K562 (cell line): ENCODE measurements at regions not wholly inside any gene's neighbourhood (a gene's known extent, or its start where the extent isn't known, plus 50 kb on each side); places are given as distances from the start of the nearest gene placed in this dataset.

Experiments used
- ATAC-seq: fragments of 200-7000 bp; cut with Tn5 transposase; 3 replicates; pipeline ENCODE4 v1.9.1; 2020; ENCODE audit warnings: moderate library complexity
- BruUV-seq: library from RNA; stranded (reverse); fragments of 400-500 nt; replicated peaks from 2 replicates; lab custom pipeline; 2021; lab: Mats Ljungman, UMichigan
- CTCF ChIA-PET: fragments of 300-600 bp; formaldehyde crosslinking; extraction: SDS; loops from one replicate; lab custom pipeline; 2021; ENCODE audit warnings: low intra/inter-chr PET ratio; lab: Yijun Ruan, JAX
- POLR2A ChIA-PET: fragments of 300-600, 350-650 bp; sonication (Branson Sonifier 250); formaldehyde crosslinking; extraction: SDS; loops from one replicate; lab custom pipeline; 2021; ENCODE audit warnings: antibody characterized with exemption, inconsistent platforms; lab: Yijun Ruan, JAX
- DNase-seq, 4 experiments: peaks; one replicate each; pipeline versions ENCODE4 v3.0.0 to v3.0.0-alpha.2; 2011 to 2018; ENCODE audit warnings: low spot score in 3 of 4, mixed read lengths in 3 of 4; ENCODE audit errors: extremely low read depth in 1 of 4
- FAIRE-seq: peaks from 2 replicates; lab custom pipeline; 2011; peaks lifted over from hg19 to GRCh38; lab: Jason Lieb, UNC
- H2AFZ ChIP-seq: 2 replicates; pipeline ENCODE4 v1.6.0; 2011; ENCODE audit warnings: low read depth, low read length, control low read depth, inconsistent platforms
- H3K27ac ChIP-seq: fragments of 200-600 bp; 3 replicates; pipeline ENCODE4 v1.8.0; 2011; ENCODE audit warnings: low read depth, mild to moderate bottlenecking, control low read depth, inconsistent platforms, low read length, moderate library complexity, mixed read lengths; ENCODE audit errors: extremely low read depth
- H3K27me3 ChIP-seq, 2 experiments: fragments of 300-600 bp in 1 of 2; 2 replicates in 1 of 2; 3 replicates in 1 of 2; pipeline versions ENCODE4 v1.6.0 to v1.8.0; 2011; ENCODE audit warnings: inconsistent platforms in 2 of 2, low read length in 2 of 2, mild to moderate bottlenecking in 1 of 2, mixed read lengths in 1 of 2, moderate library complexity in 1 of 2; ENCODE audit not compliant: control insufficient read depth in 2 of 2, insufficient read depth in 2 of 2
- H3K36me3 ChIP-seq: fragments of 300-600 bp; 3 replicates; pipeline ENCODE4 v1.8.0; 2011; ENCODE audit warnings: mild to moderate bottlenecking, low read length, inconsistent platforms; ENCODE audit not compliant: control insufficient read depth, insufficient read depth
- H3K4me1 ChIP-seq, 2 experiments: fragments of 200-600 bp in 1 of 2; replicated peaks in 1 of 2; 2 replicates in 1 of 2; 3 replicates in 1 of 2; pipeline versions ENCODE4 v1.5.1 to v1.8.0; 2011; ENCODE audit warnings: inconsistent platforms in 2 of 2, low read length in 2 of 2, mild to moderate bottlenecking in 1 of 2, mixed read lengths in 1 of 2, moderate library complexity in 1 of 2; ENCODE audit not compliant: control insufficient read depth in 2 of 2, insufficient read depth in 2 of 2
- H3K4me2 ChIP-seq: 2 replicates; pipeline ENCODE4 v1.6.1; 2011; ENCODE audit warnings: low read length, control low read depth, inconsistent platforms, mixed read lengths; ENCODE audit not compliant: insufficient read depth
- H3K4me3 ChIP-seq: fragments of 200-600 bp; sonication (generic), shearing (Covaris generic); 2 replicates; pipeline ENCODE4 v1.5.1; 2016; ENCODE audit warnings: control low read depth, inconsistent platforms
- H3K79me2 ChIP-seq: fragments of 200-600 bp; 3 replicates; pipeline ENCODE4 v1.8.0; 2011; ENCODE audit warnings: low read length, inconsistent platforms; ENCODE audit not compliant: control insufficient read depth, insufficient read depth
- H3K9ac ChIP-seq, 2 experiments: 2 replicates each; pipeline versions ENCODE4 v1.6.0 to v1.6.1; 2011; ENCODE audit warnings: low read depth in 2 of 2, low read length in 2 of 2, control low read depth in 1 of 2, inconsistent platforms in 1 of 2, mild to moderate bottlenecking in 1 of 2, mixed read lengths in 1 of 2; ENCODE audit not compliant: insufficient read depth in 1 of 2
- H3K9me1 ChIP-seq: one replicate; pipeline ENCODE4 v1.6.0; 2011; ENCODE audit warnings: inconsistent platforms, mild to moderate bottlenecking, low read length, moderate library complexity; ENCODE audit not compliant: control insufficient read depth, insufficient read depth
- H3K9me3 ChIP-seq: replicated peaks from 2 replicates; pipeline ENCODE4 v1.5.1; 2011; ENCODE audit warnings: low read depth, low read length, inconsistent platforms; ENCODE audit not compliant: control insufficient read depth, insufficient read depth
- H4K20me1 ChIP-seq: replicated peaks from 2 replicates; pipeline ENCODE4 v1.6.1; 2011; ENCODE audit warnings: low read length, inconsistent platforms, mixed read lengths; ENCODE audit not compliant: control insufficient read depth, insufficient read depth
- JUND ChIP-seq, 2 experiments: IDR thresholded peaks; 2 replicates in 1 of 2; 3 replicates in 1 of 2; pipeline ENCODE4 v1.6.1; 2011; ENCODE audit warnings: borderline replicate concordance in 2 of 2, low read depth in 2 of 2, low read length in 2 of 2, improper control_type of control experiment in 1 of 2, missing biosample characterization in 1 of 2, missing genetic modification characterization in 1 of 2, missing genetic modification reagents in 1 of 2
- KAT8 ChIP-seq: fragments of 450-650 bp; IDR thresholded peaks from 2 replicates; pipeline ENCODE4 v1.6.1; 2016; ENCODE audit warnings: low read depth, mild to moderate bottlenecking
- RBFOX2 ChIP-seq: fragments of 200-400 bp; formaldehyde crosslinking; IDR thresholded peaks from 2 replicates; pipeline ENCODE4 v1.6.1; 2017; ENCODE audit warnings: low read depth, mild to moderate bottlenecking, low read length, moderate library complexity
- in situ Hi-C: fragments of 300-500 bp; cut with MboI; formaldehyde crosslinking; loops from 4 replicates; pipeline ENCODE4 v1.15.0; 2018; ENCODE audit warnings: inconsistent platforms, mixed read lengths
- intact Hi-C: fragments of 100-400 bp; cut with micrococcal nuclease; formaldehyde crosslinking; loops from 2 replicates; pipeline ENCODE4 v1.14.2; 2022
- TF ChIP-seq, protein P1 (sequence below): fragments of 450-650 bp; IDR thresholded peaks from 2 replicates; pipeline ENCODE4 v1.6.1; 2016; ENCODE audit warnings: mild to moderate bottlenecking
- TF ChIP-seq, protein P2 (sequence below), 2 experiments: fragments of 450-650 bp in 1 of 2; sonication (generic) in 1 of 2; formaldehyde crosslinking in 1 of 2; IDR thresholded peaks in 1 of 2; conservative IDR thresholded peaks in 1 of 2; 2 replicates each; pipeline versions ENCODE4 v1.6.1 to v1.8.1; 2016 to 2023; ENCODE audit warnings: mild to moderate bottlenecking in 2 of 2, moderate library complexity in 2 of 2, inconsistent platforms in 1 of 2, missing genetic modification reagents in 1 of 2

DNA sequence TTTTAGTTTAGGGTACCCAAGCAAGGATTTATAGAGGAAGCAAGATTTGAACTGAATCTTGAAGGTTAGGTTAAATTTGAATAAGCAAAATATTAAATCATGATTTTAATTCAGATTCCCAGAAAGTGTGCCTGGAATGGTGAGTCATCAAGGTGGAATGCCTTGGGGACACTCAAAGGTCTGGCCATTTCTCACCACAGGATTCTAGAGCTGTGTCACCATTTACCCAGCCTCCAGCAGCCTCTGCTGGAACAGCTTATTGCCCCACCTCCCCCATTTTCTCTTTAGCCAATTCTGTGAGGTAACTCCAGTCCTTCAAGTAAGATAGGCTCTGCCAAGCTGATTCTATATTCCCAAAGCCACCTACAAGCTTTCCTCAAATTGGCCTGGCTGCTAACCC is 181.4 kb downstream of the SIM1 start:
- FAIRE-seq: no peak
- intact Hi-C loops: loop anchor here (5.0 kb wide), 1 partner anchor 106 kb away; no protein-coding TSS in a partner anchor

More for the DNA sequence above, 181.4 kb downstream of the SIM1 start:
- TF ChIP-seq KAT8: no peak
- TF ChIP-seq JUND (IDR thresholded peaks at IDR 0.05; ENCODE audit: borderline replicate concordance, low read depth, low read length): peak; percentile 33; the same call in 1 of the 2 replicates
- peak; percentile 69; the same call in 2 of the 3 replicates for TF ChIP-seq JUND (tag; IDR thresholded peaks at IDR 0.05; ENCODE audit: borderline replicate concordance, low read depth, low read length)
- TF ChIP-seq, protein P1, sequence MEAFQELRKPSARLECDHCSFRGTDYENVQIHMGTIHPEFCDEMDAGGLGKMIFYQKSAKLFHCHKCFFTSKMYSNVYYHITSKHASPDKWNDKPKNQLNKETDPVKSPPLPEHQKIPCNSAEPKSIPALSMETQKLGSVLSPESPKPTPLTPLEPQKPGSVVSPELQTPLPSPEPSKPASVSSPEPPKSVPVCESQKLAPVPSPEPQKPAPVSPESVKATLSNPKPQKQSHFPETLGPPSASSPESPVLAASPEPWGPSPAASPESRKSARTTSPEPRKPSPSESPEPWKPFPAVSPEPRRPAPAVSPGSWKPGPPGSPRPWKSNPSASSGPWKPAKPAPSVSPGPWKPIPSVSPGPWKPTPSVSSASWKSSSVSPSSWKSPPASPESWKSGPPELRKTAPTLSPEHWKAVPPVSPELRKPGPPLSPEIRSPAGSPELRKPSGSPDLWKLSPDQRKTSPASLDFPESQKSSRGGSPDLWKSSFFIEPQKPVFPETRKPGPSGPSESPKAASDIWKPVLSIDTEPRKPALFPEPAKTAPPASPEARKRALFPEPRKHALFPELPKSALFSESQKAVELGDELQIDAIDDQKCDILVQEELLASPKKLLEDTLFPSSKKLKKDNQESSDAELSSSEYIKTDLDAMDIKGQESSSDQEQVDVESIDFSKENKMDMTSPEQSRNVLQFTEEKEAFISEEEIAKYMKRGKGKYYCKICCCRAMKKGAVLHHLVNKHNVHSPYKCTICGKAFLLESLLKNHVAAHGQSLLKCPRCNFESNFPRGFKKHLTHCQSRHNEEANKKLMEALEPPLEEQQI: no peak
- TF ChIP-seq, protein P2, sequence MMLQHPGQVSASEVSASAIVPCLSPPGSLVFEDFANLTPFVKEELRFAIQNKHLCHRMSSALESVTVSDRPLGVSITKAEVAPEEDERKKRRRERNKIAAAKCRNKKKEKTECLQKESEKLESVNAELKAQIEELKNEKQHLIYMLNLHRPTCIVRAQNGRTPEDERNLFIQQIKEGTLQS (IDR thresholded peaks at IDR 0.05): peak; percentile 65
- TF ChIP-seq, protein P2 (CRISPR knock-in tag; conservative IDR thresholded peaks at IDR 0.05): no peak
- no peak for TF ChIP-seq RBFOX2
- H3K9me1 ChIP-seq: no peaks in the 10 kb centered on the region
- H3K4me2 ChIP-seq: no peak overlapping the region
- H3K27me3 ChIP-seq: no peaks in the 10 kb centered on the region
- ChIA-PET CTCF (no interaction called here), POLR2A (interaction anchor here (0.9 kb wide), 1 partner anchor 10 kb away, joined by 3 read pairs; no protein-coding TSS in a partner anchor)
- no peaks in the 10 kb centered on the region for H3K79me2 ChIP-seq
- H2AFZ ChIP-seq: no peak overlapping the region
- BruUV-seq: no TSS peak
- H3K27ac ChIP-seq: no peak overlapping the region
- H3K4me1 ChIP-seq: peaks cover 2 to 5% of the 10 kb centered on the region in 2 experiments; a peak in 2 of 5 replicates
- no peaks in the 10 kb centered on the region for H3K9me3 ChIP-seq
- no peak overlapping the region for H3K4me3 ChIP-seq
- H3K9ac ChIP-seq: no peak overlapping the region
- in situ Hi-C loops: no loop called here
- ATAC-seq: peak; percentile 63
- no peaks in the 10 kb centered on the region for H3K36me3 ChIP-seq
- no peaks in the 10 kb centered on the region for H4K20me1 ChIP-seq
- peak; percentile 19 to 38 (median 33) for DNase-seq
